ENCODE measurements at regions not wholly inside any gene's neighbourhood (a gene's known extent, or its start where the extent isn't known, plus 50 kb on each side); places are given as distances from the start of the nearest gene placed in this dataset.

GRCh38 chr2:152925547-152926448, 207.4 kb downstream of the ARL6IP6 start:
- DNase-seq (ENCODE audit: extremely low read depth in 1 of 11, low read depth in 9 of 11, low spot score in 4 of 11): peak; percentile 3 to 50 (median 17)

GRCh38 chr2:152924722-152925121, 206.3 kb downstream of the ARL6IP6 start:
- no peak for DNase-seq (ENCODE audit: extremely low read depth in 1 of 11, low read depth in 9 of 11, low spot score in 4 of 11)

GRCh38 chr2:152924219-152924618, 205.8 kb downstream of the ARL6IP6 start:
- DNase-seq (ENCODE audit: extremely low read depth in 1 of 11, low read depth in 9 of 11, low spot score in 4 of 11): no peak

GRCh38 chr2:152920846-152921245, 202.4 kb downstream of the ARL6IP6 start:
- DNase-seq (ENCODE audit: extremely low read depth in 1 of 11, low read depth in 9 of 11, low spot score in 4 of 11): no peak

GRCh38 chr2:152910970-152911369, 192.6 kb downstream of the ARL6IP6 start:
- no peak for DNase-seq (ENCODE audit: extremely low read depth in 1 of 11, low read depth in 9 of 11, low spot score in 4 of 11)

- DNase-seq (ENCODE audit: extremely low read depth in 1 of 11, low read depth in 9 of 11, low spot score in 4 of 11): no peak
Measured at GRCh38 chr2:152907046-152907445, 188.6 kb downstream of the ARL6IP6 start.

- no peak for DNase-seq (ENCODE audit: extremely low read depth in 1 of 11, low read depth in 9 of 11, low spot score in 4 of 11)
Measured at GRCh38 chr2:152894051-152894450, 175.6 kb downstream of the ARL6IP6 start.

GRCh38 chr2:152890736-152891135, 172.3 kb downstream of the ARL6IP6 start:
- DNase-seq (ENCODE audit: extremely low read depth in 1 of 11, low read depth in 9 of 11, low spot score in 4 of 11): no peak

GRCh38 chr2:152883951-152884487, 165.6 kb downstream of the ARL6IP6 start:
- no peak for DNase-seq (ENCODE audit: extremely low read depth in 1 of 11, low read depth in 9 of 11, low spot score in 4 of 11)

GRCh38 chr2:152881527-152881926, 163.1 kb downstream of the ARL6IP6 start:
- DNase-seq (ENCODE audit: extremely low read depth in 1 of 11, low read depth in 9 of 11, low spot score in 4 of 11): no peak

GRCh38 chr2:152879275-152879674, 160.9 kb downstream of the ARL6IP6 start:
- no peak for DNase-seq (ENCODE audit: extremely low read depth in 1 of 11, low read depth in 9 of 11, low spot score in 4 of 11)

GRCh38 chr2:152875701-152876695, 157.6 kb downstream of the ARL6IP6 start:
- DNase-seq (ENCODE audit: extremely low read depth in 1 of 11, low read depth in 9 of 11, low spot score in 4 of 11): no peak

- DNase-seq (ENCODE audit: extremely low read depth in 1 of 11, low read depth in 9 of 11, low spot score in 4 of 11): no peak
Measured at GRCh38 chr2:152874955-152875354, 156.5 kb downstream of the ARL6IP6 start.

- no peak for DNase-seq (ENCODE audit: extremely low read depth in 1 of 11, low read depth in 9 of 11, low spot score in 4 of 11)
Measured at GRCh38 chr2:152870239-152870638, 151.8 kb downstream of the ARL6IP6 start.

GRCh38 chr2:152867397-152867796, 149.0 kb downstream of the ARL6IP6 start:
- no peak for DNase-seq (ENCODE audit: extremely low read depth in 1 of 11, low read depth in 9 of 11, low spot score in 4 of 11)

GRCh38 chr2:152864601-152865149, 146.3 kb downstream of the ARL6IP6 start:
- DNase-seq (ENCODE audit: extremely low read depth in 1 of 11, low read depth in 9 of 11, low spot score in 4 of 11): no peak

- DNase-seq (ENCODE audit: extremely low read depth in 1 of 11, low read depth in 9 of 11, low spot score in 4 of 11): no peak
Measured at GRCh38 chr2:152863826-152864225, 145.4 kb downstream of the ARL6IP6 start.

- DNase-seq (ENCODE audit: extremely low read depth in 1 of 11, low read depth in 9 of 11, low spot score in 4 of 11): no peak
Measured at GRCh38 chr2:152861349-152861942, 143.0 kb downstream of the ARL6IP6 start.

All from renal cortex interstitium (tissue), 11 donors.